Adrenal gland (tissue), 9 donors: ENCODE measurements at regions not wholly inside any gene's neighbourhood (a gene's known extent, or its start where the extent isn't known, plus 50 kb on each side); places are given as distances from the start of the nearest gene placed in this dataset.
A peak's percentile ranks its signal among the peaks of the same experiment; 100 is the strongest.

ENCODE experiments used
- DNase-seq, 7 donors: peaks; one replicate each; pipeline ENCODE4 v3.0.0-alpha.2; 2019 to 2020
- H3K27ac ChIP-seq, 5 donors: fragments of 200-600 bp; sonication (generic) in 4 of 5; 1 replicate in 3 of 5; 2 replicates in 2 of 5; pipeline versions ENCODE4 v1.5.1 to v1.8.0; 2016 to 2020; ENCODE audit warnings: mild to moderate bottlenecking in 1 of 5
- H3K27me3 ChIP-seq: fragments of 200-600 bp; 2 replicates; pipeline ENCODE4 v1.8.0; 2021
- H3K36me3 ChIP-seq, 2 donors: fragments of 200-600 bp; replicated peaks in 1 of 2; 1 replicate in 1 of 2; 2 replicates in 1 of 2; pipeline versions ENCODE4 v1.5.1 to v1.8.0; 2018 to 2022
- H3K4me1 ChIP-seq, 2 donors: fragments of 200-600 bp; replicated peaks in 1 of 2; 1 replicate in 1 of 2; 2 replicates in 1 of 2; pipeline versions ENCODE4 v1.5.1 to v1.8.0; 2018 to 2021
- H3K4me3 ChIP-seq, 4 donors: fragments of 200-600 bp; sonication (generic) in 3 of 4; one replicate each; pipeline ENCODE4 v1.5.1; 2016 to 2018
- H3K9me3 ChIP-seq, 3 donors: fragments of 200-600 bp; sonication (generic) in 1 of 3; replicated peaks in 1 of 3; 1 replicate in 2 of 3; 2 replicates in 1 of 3; pipeline versions ENCODE4 v1.5.1 to v1.8.0; 2016 to 2021
- CTCF ChIP-seq, 6 experiments: fragments of 450-650 bp in 4 of 6; fragments of 200-600 bp in 2 of 6; sonication (generic) in 1 of 6; IDR thresholded peaks; 1 replicate in 5 of 6; 2 replicates in 1 of 6; pipeline versions ENCODE4 v1.5.1 to v1.8.0; 2016 to 2021; ENCODE audit warnings: antibody characterized with exemption in 6 of 6, mild to moderate bottlenecking in 2 of 6, moderate library complexity in 1 of 6
- POLR2A ChIP-seq, 2 donors: fragments of 450-650 bp; IDR thresholded peaks; one replicate each; pipeline ENCODE4 v1.6.1; 2017; ENCODE audit warnings: antibody characterized with exemption in 2 of 2, mild to moderate bottlenecking in 2 of 2, moderate library complexity in 1 of 2
- WGBS, 4 donors: extraction: QIAGEN DNeasy Blood & Tissue Kit in 2 of 4; methylation state at CpG; one replicate each; pipeline versions ENCODE4 v1.1.5 to v1.1.7; 2013 to 2017; 5-methylcytosine and 5-hydroxymethylcytosine counted together
- intact Hi-C, 2 donors: fragments of 100-400 bp; cut with DNase I; formaldehyde crosslinking; loops; one replicate each; pipeline versions ENCODE4 v1.14.1 to v1.15.0; 2022 to 2023
- donor health status: healthy with polysubstance abuse.
- donor health status: Bipolar disorder and iron deficiency.
- donor health status: DM: yes; HTN: yes; CAD: no.
- donor health status: DM: no; HTN: no; CAD: no.
- donor health status: DM: no; HTN: no; CAD: no.

- H3K4me1 ChIP-seq: no peaks in the 10 kb centered on the region
- peak in 1 of 7 donors; percentile 20 for DNase-seq
- H3K4me3 ChIP-seq: no peak overlapping the region
- H3K27ac ChIP-seq: no peak overlapping the region
- H3K9me3 ChIP-seq: no peaks in the 10 kb centered on the region
- TF ChIP-seq CTCF (IDR thresholded peaks at IDR 0.05) (no peak), POLR2A (IDR thresholded peaks at IDR 0.05) (no peak)
- H3K36me3 ChIP-seq: no peaks in the 10 kb centered on the region
- WGBS, 4 donors: 45 to 58% (median 53%) methylated on average over 6 to 7 of the region's 7 CpGs
- no peaks in the 10 kb centered on the region for H3K27me3 ChIP-seq
- intact Hi-C loops: no loop called here
Observed at GRCh38 chr10:117621196-117621595, 78.7 kb downstream of the EMX2 start.

GRCh38 chr10:117621795-117622420 is 79.4 kb downstream of the EMX2 start:
- Histone ChIP-seq H3K27me3 (no peaks in the 10 kb centered on the region), H3K4me1 (no peaks in the 10 kb centered on the region), H3K9me3 (no peaks in the 10 kb centered on the region), H3K4me3 (no peak overlapping the region), H3K27ac (no peak overlapping the region), H3K36me3 (no peaks in the 10 kb centered on the region)
- WGBS, 4 donors: 57 to 62% (median 58%) methylated on average over 8 of the region's 8 CpGs
- no peak for TF ChIP-seq POLR2A (IDR thresholded peaks at IDR 0.05)
- no peak for TF ChIP-seq CTCF (IDR thresholded peaks at IDR 0.05)
- peak in 1 of 7 donors; percentile 11 for DNase-seq
- intact Hi-C loops: no loop called here

- Histone ChIP-seq H3K27ac (no peak overlapping the region), H3K4me3 (no peak overlapping the region), H3K27me3 (no peaks in the 10 kb centered on the region), H3K36me3 (no peaks in the 10 kb centered on the region), H3K9me3 (no peaks in the 10 kb centered on the region), H3K4me1 (no peaks in the 10 kb centered on the region)
- intact Hi-C loops: no loop called here
- TF ChIP-seq POLR2A (IDR thresholded peaks at IDR 0.05) (no peak), CTCF (IDR thresholded peaks at IDR 0.05) (no peak)
- WGBS, 4 donors: 67 to 83% (median 69%) methylated on average over 8 to 10 of the region's 10 CpGs
- peak in 1 of 7 donors; percentile 7 for DNase-seq
Observed at GRCh38 chr10:117622471-117623184, 80.1 kb downstream of the EMX2 start.

GRCh38 chr10:117626228-117626627 is 83.7 kb downstream of the EMX2 start:
- Histone ChIP-seq H3K9me3 (no peaks in the 10 kb centered on the region), H3K4me3 (no peak overlapping the region), H3K27ac (no peak overlapping the region), H3K27me3 (no peaks in the 10 kb centered on the region), H3K4me1 (no peaks in the 10 kb centered on the region), H3K36me3 (no peaks in the 10 kb centered on the region)
- TF ChIP-seq POLR2A (IDR thresholded peaks at IDR 0.05) (no peak), CTCF (IDR thresholded peaks at IDR 0.05) (no peak)
- intact Hi-C loops: no loop called here
- 52 to 69% (median 64%) methylated on average over 7 to 8 of the region's 8 CpGs for WGBS, 4 donors
- peak in 1 of 7 donors; percentile 3 for DNase-seq
